NCI-H345 (cell line): ENCODE measurements at regions not wholly inside any gene's neighbourhood (a gene's known extent, or its start where the extent isn't known, plus 50 kb on each side); places are given as distances from the start of the nearest gene placed in this dataset.

Experiments used
- DNase-seq: peaks from one replicate; lab custom pipeline; 2025; lab: John Stamatoyannopoulos, UW

- DNase-seq: no peak
These were observed 91.9 kb upstream of the RESF1 start for GRCh38 chr12:31867292-31867691.

- no peak for DNase-seq
These were observed 92.7 kb upstream of the RESF1 start for GRCh38 chr12:31866523-31866922.

GRCh38 chr12:31865023-31865422 lies 94.2 kb upstream of the RESF1 start:
- DNase-seq: no peak

GRCh38 chr12:31861360-31861759 lies 97.9 kb upstream of the RESF1 start:
- DNase-seq: no peak

- DNase-seq: no peak
These were observed 98.8 kb upstream of the RESF1 start for GRCh38 chr12:31860401-31860800.

GRCh38 chr12:31859232-31859977 lies 99.8 kb upstream of the RESF1 start:
- DNase-seq: no peak

- DNase-seq: no peak
These were observed 103.8 kb upstream of the RESF1 start for GRCh38 chr12:31855427-31855826.

- no peak for DNase-seq
These were observed 105.2 kb upstream of the RESF1 start for GRCh38 chr12:31853977-31854376.

- DNase-seq: no peak
These were observed 105.7 kb upstream of the RESF1 start for GRCh38 chr12:31853520-31853919.

- DNase-seq: no peak
These were observed 108.9 kb upstream of the RESF1 start for GRCh38 chr12:31850268-31850667.

- no peak for DNase-seq
These were observed 110.0 kb upstream of the RESF1 start for GRCh38 chr12:31849090-31849687.

- no peak for DNase-seq
These were observed 112.8 kb upstream of the RESF1 start for GRCh38 chr12:31846405-31846804.

GRCh38 chr12:31845613-31846322 lies 113.4 kb upstream of the RESF1 start:
- no peak for DNase-seq

GRCh38 chr12:31843398-31844095 lies 114.7 kb upstream of the AMN1 start:
- DNase-seq: no peak

GRCh38 chr12:31837913-31838312 lies 109.1 kb upstream of the AMN1 start:
- DNase-seq: no peak

GRCh38 chr12:31835276-31835882 lies 106.6 kb upstream of the AMN1 start:
- DNase-seq: no peak

- no peak for DNase-seq
These were observed 105.3 kb upstream of the AMN1 start for GRCh38 chr12:31834150-31834549.

GRCh38 chr12:31832740-31833729 lies 104.2 kb upstream of the AMN1 start:
- no peak for DNase-seq

GRCh38 chr12:31828071-31828470 lies 99.2 kb upstream of the AMN1 start:
- no peak for DNase-seq

- no peak for DNase-seq
These were observed 93.9 kb upstream of the AMN1 start for GRCh38 chr12:31822761-31823160.

GRCh38 chr12:31821484-31821883 lies 92.7 kb upstream of the AMN1 start:
- DNase-seq: no peak
